Stomach smooth muscle (tissue), 2 donors: ENCODE measurements at regions not wholly inside any gene's neighbourhood (a gene's known extent, or its start where the extent isn't known, plus 50 kb on each side); places are given as distances from the start of the nearest gene placed in this dataset.

ENCODE experiments used
- H3K27ac ChIP-seq: one replicate; pipeline ENCODE4 v1.7.0; 2013; ENCODE audit warnings: mild to moderate bottlenecking, low read length, inconsistent platforms
- H3K27me3 ChIP-seq, 2 donors: one replicate each; pipeline ENCODE4 v1.7.0; 2013; ENCODE audit warnings: low read length in 2 of 2; ENCODE audit not compliant: insufficient read depth in 2 of 2, control insufficient read depth in 1 of 2
- H3K36me3 ChIP-seq, 2 donors: one replicate each; pipeline ENCODE4 v1.7.0; 2013; ENCODE audit warnings: low read length in 2 of 2; ENCODE audit not compliant: control insufficient read depth in 2 of 2, insufficient read depth in 2 of 2
- H3K4me1 ChIP-seq: one replicate; pipeline ENCODE4 v1.7.0; 2013; ENCODE audit warnings: low read length; ENCODE audit not compliant: control insufficient read depth, insufficient read depth
- H3K4me3 ChIP-seq, 2 donors: one replicate each; pipeline ENCODE4 v1.7.0; 2013; ENCODE audit warnings: low read length in 2 of 2
- H3K9ac ChIP-seq, 2 donors: one replicate each; pipeline ENCODE4 v1.7.0; 2013; ENCODE audit warnings: low read length in 2 of 2, mild to moderate bottlenecking in 1 of 2
- H3K9me3 ChIP-seq, 2 donors: one replicate each; pipeline ENCODE4 v1.7.0; 2013; ENCODE audit warnings: low read length in 2 of 2; ENCODE audit not compliant: control insufficient read depth in 2 of 2
- donor health status: healthy.
- donor health status: Pancreatic carcinoma.

- Histone ChIP-seq H3K27ac (no peak overlapping the region), H3K36me3 (no peaks in the 10 kb centered on the region), H3K27me3 (no peaks in the 10 kb centered on the region), H3K4me3 (no peak overlapping the region), H3K9ac (no peak overlapping the region), H3K4me1 (no peaks in the 10 kb centered on the region), H3K9me3 (no peaks in the 10 kb centered on the region)
Observed at GRCh38 chr1:58976294-58976693, 192.4 kb upstream of the JUN start.

GRCh38 chr1:58977598-58977997 is 193.8 kb upstream of the JUN start:
- Histone ChIP-seq H3K27me3 (no peaks in the 10 kb centered on the region), H3K36me3 (no peaks in the 10 kb centered on the region), H3K27ac (no peak overlapping the region), H3K9ac (no peak overlapping the region), H3K9me3 (no peaks in the 10 kb centered on the region), H3K4me1 (peaks cover 4% of the 10 kb centered on the region), H3K4me3 (no peak overlapping the region)

GRCh38 chr1:58978096-58978495 is 194.2 kb upstream of the JUN start:
- Histone ChIP-seq H3K27ac (no peak overlapping the region), H3K36me3 (no peaks in the 10 kb centered on the region), H3K4me1 (peaks cover 6% of the 10 kb centered on the region), H3K27me3 (no peaks in the 10 kb centered on the region), H3K9ac (no peak overlapping the region), H3K9me3 (no peaks in the 10 kb centered on the region), H3K4me3 (no peak overlapping the region)

- Histone ChIP-seq H3K4me3 (no peak overlapping the region), H3K9me3 (no peaks in the 10 kb centered on the region), H3K27ac (no peak overlapping the region), H3K4me1 (peaks cover 13% of the 10 kb centered on the region), H3K9ac (no peak overlapping the region), H3K36me3 (no peaks in the 10 kb centered on the region), H3K27me3 (no peaks in the 10 kb centered on the region)
Observed at GRCh38 chr1:58979086-58979485, 195.2 kb upstream of the JUN start.

- Histone ChIP-seq H3K36me3 (no peaks in the 10 kb centered on the region), H3K4me1 (peaks cover 13% of the 10 kb centered on the region), H3K9me3 (no peaks in the 10 kb centered on the region), H3K9ac (no peak overlapping the region), H3K27ac (no peak overlapping the region), H3K27me3 (no peaks in the 10 kb centered on the region), H3K4me3 (no peak overlapping the region)
Observed at GRCh38 chr1:58979677-58980076, 195.8 kb upstream of the JUN start.

GRCh38 chr1:58981392-58981791 is 197.5 kb upstream of the JUN start:
- Histone ChIP-seq H3K4me3 (no peak overlapping the region), H3K4me1 (peaks cover 13% of the 10 kb centered on the region), H3K27me3 (no peaks in the 10 kb centered on the region), H3K36me3 (no peaks in the 10 kb centered on the region), H3K9me3 (no peaks in the 10 kb centered on the region), H3K9ac (no peak overlapping the region), H3K27ac (no peak overlapping the region)

- H3K27me3 ChIP-seq, result no peaks in the 10 kb centered on the region
- no peak overlapping the region for H3K27ac ChIP-seq
- no peak overlapping the region for H3K9ac ChIP-seq
- H3K9me3 ChIP-seq, result no peaks in the 10 kb centered on the region
- H3K4me1 ChIP-seq, result peaks cover 13% of the 10 kb centered on the region
- H3K4me3 ChIP-seq, result no peak overlapping the region
- no peaks in the 10 kb centered on the region for H3K36me3 ChIP-seq
Observed at GRCh38 chr1:58982259-58982998, 198.6 kb upstream of the JUN start.

GRCh38 chr1:58983162-58983561 is 199.3 kb upstream of the JUN start:
- no peaks in the 10 kb centered on the region for H3K36me3 ChIP-seq
- H3K27me3 ChIP-seq, result no peaks in the 10 kb centered on the region
- no peak overlapping the region for H3K27ac ChIP-seq
- H3K4me1 ChIP-seq, result peaks cover 13% of the 10 kb centered on the region
- H3K9me3 ChIP-seq, result no peaks in the 10 kb centered on the region
- no peak overlapping the region for H3K9ac ChIP-seq
- H3K4me3 ChIP-seq, result no peak overlapping the region

- H3K36me3 ChIP-seq, result no peaks in the 10 kb centered on the region
- no peak overlapping the region for H3K4me3 ChIP-seq
- H3K9ac ChIP-seq, result no peak overlapping the region
- H3K9me3 ChIP-seq, result no peaks in the 10 kb centered on the region
- no peak overlapping the region for H3K27ac ChIP-seq
- no peaks in the 10 kb centered on the region for H3K27me3 ChIP-seq
- peaks cover 13% of the 10 kb centered on the region for H3K4me1 ChIP-seq
Observed at GRCh38 chr1:58983633-58984245, 199.9 kb upstream of the JUN start.

GRCh38 chr1:58986996-58987767 is 203.3 kb upstream of the JUN start:
- peaks cover 13% of the 10 kb centered on the region for H3K4me1 ChIP-seq
- H3K9ac ChIP-seq, result no peak overlapping the region
- no peak overlapping the region for H3K4me3 ChIP-seq
- H3K27me3 ChIP-seq, result no peaks in the 10 kb centered on the region
- H3K36me3 ChIP-seq, result no peaks in the 10 kb centered on the region
- H3K9me3 ChIP-seq, result no peaks in the 10 kb centered on the region
- no peak overlapping the region for H3K27ac ChIP-seq

GRCh38 chr1:58988752-58989151 is 204.9 kb upstream of the JUN start:
- Histone ChIP-seq H3K27me3 (no peaks in the 10 kb centered on the region), H3K4me1 (peaks cover 2% of the 10 kb centered on the region), H3K9ac (no peak overlapping the region), H3K9me3 (no peaks in the 10 kb centered on the region), H3K4me3 (no peak overlapping the region), H3K27ac (no peak overlapping the region), H3K36me3 (no peaks in the 10 kb centered on the region)
